HCT116 (cell line): ENCODE measurements at regions not wholly inside any gene's neighbourhood (a gene's known extent, or its start where the extent isn't known, plus 50 kb on each side); places are given as distances from the start of the nearest gene placed in this dataset.
"Not testable (repeated sequence)": the region's sequence is repeated elsewhere in the genome, so short reads cannot be mapped to it uniquely, and the experiment has no call there.

Experiments used
- ATAC-seq: fragments of 200-7000 bp; cut with Tn5 transposase; 2 replicates; pipeline ENCODE4 v1.9.1; 2020; ENCODE audit warnings: mild to moderate bottlenecking, moderate library complexity
- BruUV-seq: library from RNA; stranded (reverse); fragments of 400-500 nt; replicated peaks from 2 replicates; lab custom pipeline; 2021; lab: Mats Ljungman, UMichigan
- CTCF ChIA-PET: fragments of 300-600 bp; sonication (Branson Sonifier 250); formaldehyde crosslinking; loops from one replicate; lab custom pipeline; 2021; ENCODE audit warnings: antibody characterized with exemption; lab: Charles Lee
- POLR2A ChIA-PET: fragments of 300-600, 350-600 bp; sonication (Branson Sonifier 250); formaldehyde crosslinking; loops from one replicate; lab custom pipeline; 2021; ENCODE audit warnings: antibody characterized with exemption; lab: Charles Lee
- RAD21 ChIA-PET, 2 experiments: fragments of 300-600 bp; sonication (Branson Sonifier 250); formaldehyde crosslinking; loops; one replicate each; lab custom pipeline; 2023; ENCODE audit warnings: low total read pairs in 2 of 2; ENCODE audit not compliant: uncharacterized antibody in 2 of 2, unreplicated experiment in 2 of 2, low non-redundant PET in 1 of 2; lab: Charles Lee
- DNase-seq: peaks from one replicate; pipeline ENCODE4 v3.0.0-alpha.2; 2010; ENCODE audit warnings: low read depth, low spot score
- H2AFZ ChIP-seq: fragments of 200-600 bp; shearing (Covaris generic), sonication (generic); 2 replicates; pipeline ENCODE4 v1.6.1; 2017; ENCODE audit warnings: low read depth, mixed run types, mixed read lengths, antibody characterized with exemption, low read length; ENCODE audit not compliant: poor library complexity, severe bottlenecking
- H3K27ac ChIP-seq: 2 replicates; pipeline ENCODE4 v1.5.1; 2012; ENCODE audit warnings: low read depth, low read length
- H3K27me3 ChIP-seq: fragments of 200-600 bp; sonication (generic); 2 replicates; pipeline ENCODE4 v1.6.1; 2016; ENCODE audit warnings: mixed run types, low read length, mixed read lengths; ENCODE audit not compliant: insufficient read depth
- H3K36me3 ChIP-seq, 2 experiments: fragments of 200-500 bp in 1 of 2; fragments of 200-600 bp in 1 of 2; sonication (Bioruptor generic) in 1 of 2; sonication (generic) in 1 of 2; 2 replicates each; pipeline versions ENCODE4 v1.5.1 to v1.6.1; 2014 to 2016; ENCODE audit warnings: low read length in 2 of 2, inconsistent platforms in 1 of 2, mixed read lengths in 1 of 2, mixed run types in 1 of 2; ENCODE audit not compliant: insufficient read depth in 2 of 2, control insufficient read depth in 1 of 2
- H3K4me1 ChIP-seq, 2 experiments: fragments of 200-600 bp in 1 of 2; sonication (generic) in 1 of 2; 2 replicates each; pipeline versions ENCODE4 v1.5.1 to v1.6.1; 2012 to 2017; ENCODE audit warnings: low read length in 2 of 2, inconsistent platforms in 1 of 2, mild to moderate bottlenecking in 1 of 2, mixed read lengths in 1 of 2, mixed run types in 1 of 2, moderate library complexity in 1 of 2; ENCODE audit not compliant: insufficient read depth in 2 of 2, control insufficient read depth in 1 of 2
- H3K4me2 ChIP-seq: fragments of 200-600 bp; sonication (generic); 2 replicates; pipeline ENCODE4 v1.6.1; 2017; ENCODE audit warnings: mixed run types, low read length, mixed read lengths
- H3K4me3 ChIP-seq, 2 experiments: fragments of 200-600 bp in 1 of 2; sonication (generic) in 1 of 2; replicated peaks in 1 of 2; 2 replicates each; pipeline ENCODE4 v1.5.1; 2011 to 2016; ENCODE audit warnings: low read length in 2 of 2, control low read depth in 1 of 2, low read depth in 1 of 2, mild to moderate bottlenecking in 1 of 2, mixed read lengths in 1 of 2, mixed run types in 1 of 2
- H3K79me2 ChIP-seq: fragments of 200-600 bp; sonication (generic); 2 replicates; pipeline ENCODE4 v1.6.1; 2017; ENCODE audit warnings: mild to moderate bottlenecking, mixed run types, low read length, moderate library complexity, mixed read lengths; ENCODE audit not compliant: insufficient read depth
- H3K9ac ChIP-seq: fragments of 200-600 bp; sonication (generic); 2 replicates; pipeline ENCODE4 v1.6.1; 2016; ENCODE audit warnings: low read length, mixed read lengths
- H3K9me2 ChIP-seq: fragments of 200-600 bp; sonication (generic), shearing (Covaris generic); 2 replicates; pipeline ENCODE4 v1.6.1; 2017; ENCODE audit warnings: mixed run types, mild to moderate bottlenecking, moderate library complexity; ENCODE audit not compliant: insufficient read depth
- H3K9me3 ChIP-seq, 2 experiments: fragments of 200-500 bp in 1 of 2; fragments of 200-600 bp in 1 of 2; sonication (Bioruptor generic) in 1 of 2; sonication (generic) in 1 of 2; 2 replicates each; pipeline ENCODE4 v1.6.1; 2014 to 2017; ENCODE audit warnings: low read length in 2 of 2, mixed read lengths in 2 of 2, inconsistent platforms in 1 of 2, low read depth in 1 of 2, mild to moderate bottlenecking in 1 of 2, mixed run types in 1 of 2, moderate library complexity in 1 of 2; ENCODE audit not compliant: control insufficient read depth in 1 of 2, insufficient read depth in 1 of 2
- H4K20me1 ChIP-seq: fragments of 200-600 bp; sonication (generic), shearing (Covaris generic); 2 replicates; pipeline ENCODE4 v1.6.1; 2017; ENCODE audit warnings: mixed run types, mild to moderate bottlenecking, moderate library complexity; ENCODE audit not compliant: insufficient read depth
- CBX3 ChIP-seq: IDR thresholded peaks from 2 replicates; pipeline ENCODE4 v1.6.1; 2012; ENCODE audit warnings: low read depth
- CTCF ChIP-seq, 3 experiments: fragments of 200-600 bp in 1 of 3; sonication (generic) in 1 of 3; IDR thresholded peaks in 2 of 3; conservative IDR thresholded peaks in 1 of 3; 2 replicates each; pipeline ENCODE4 v1.5.1; 2012 to 2017; ENCODE audit warnings: low read depth in 2 of 3, low read length in 2 of 3, antibody characterized with exemption in 1 of 3, borderline replicate concordance in 1 of 3, control low read depth in 1 of 3, mild to moderate bottlenecking in 1 of 3, mixed read lengths in 1 of 3, mixed run types in 1 of 3, moderate library complexity in 1 of 3; ENCODE audit not compliant: insufficient read depth in 1 of 3
- JUND ChIP-seq: IDR thresholded peaks from 2 replicates; pipeline ENCODE4 v1.6.1; 2012
- MAX ChIP-seq: IDR thresholded peaks from 2 replicates; pipeline ENCODE4 v1.6.1; 2012
- POLR2A ChIP-seq: IDR thresholded peaks from 2 replicates; pipeline ENCODE4 v1.7.0; 2011; ENCODE audit warnings: borderline replicate concordance; ENCODE audit not compliant: insufficient read depth, insufficient read length; ENCODE audit errors: extremely low read depth
- POLR2AphosphoS5 ChIP-seq: IDR thresholded peaks from 2 replicates; pipeline ENCODE4 v1.6.1; 2011; ENCODE audit warnings: mild to moderate bottlenecking, low read depth, low read length, moderate library complexity
- RAD21 ChIP-seq: IDR thresholded peaks from 2 replicates; pipeline ENCODE4 v1.6.1; 2012; ENCODE audit warnings: low read depth, mild to moderate bottlenecking
- SIN3A ChIP-seq: IDR thresholded peaks from 2 replicates; pipeline ENCODE4 v1.6.1; 2012; ENCODE audit warnings: low read depth
- SRF ChIP-seq: IDR thresholded peaks from 2 replicates; pipeline ENCODE4 v1.6.1; 2012; ENCODE audit warnings: low read depth
- YY1 ChIP-seq: IDR thresholded peaks from 2 replicates; pipeline ENCODE4 v1.6.1; 2011; ENCODE audit warnings: low read length, low read depth, moderate library complexity, mild to moderate bottlenecking; ENCODE audit not compliant: insufficient replicate concordance; ENCODE audit errors: extremely low read depth
- ZBTB33 ChIP-seq: IDR thresholded peaks from 2 replicates; pipeline ENCODE4 v1.6.1; 2011; ENCODE audit warnings: mild to moderate bottlenecking, low read length, moderate library complexity; ENCODE audit not compliant: insufficient replicate concordance; ENCODE audit errors: extremely low read depth
- ZFX ChIP-seq: fragments of 450-650 bp; IDR thresholded peaks from 2 replicates; pipeline ENCODE4 v1.6.1; 2017
- ZNF274 ChIP-seq: fragments of 200-500 bp; sonication (Bioruptor generic); IDR thresholded peaks from 2 replicates; pipeline ENCODE4 v1.6.1; 2014; ENCODE audit warnings: mild to moderate bottlenecking, low read depth, low read length, inconsistent platforms
- intact Hi-C: fragments of 100-400 bp; cut with micrococcal nuclease; formaldehyde crosslinking; loops from 2 replicates; pipeline ENCODE4 v1.10.0; 2022

GRCh38 chr12:41652981-41653380, 464.9 kb downstream of the PDZRN4 start (continued):
- no peak for TF ChIP-seq CTCF (IDR thresholded peaks at IDR 0.05 in 2 of 3, conservative IDR thresholded peaks at IDR 0.05 in 1 of 3; ENCODE audit: borderline replicate concordance in 1 of 3, insufficient read depth in 1 of 3, low read depth in 2 of 3, low read length in 2 of 3)
- TF ChIP-seq ZBTB33: no peak
- TF ChIP-seq CBX3: no peak

GRCh38 chr12:41645624-41646023, 457.5 kb downstream of the PDZRN4 start:
- ATAC-seq (no peak), DNase-seq (no peak)
- Histone ChIP-seq H3K9me3 (no peaks in the 10 kb centered on the region), H3K36me3 (no peaks in the 10 kb centered on the region), H3K9me2 (no peaks in the 10 kb centered on the region), H3K4me1 (no peaks in the 10 kb centered on the region), H3K9ac (no peak overlapping the region), H3K27me3 (no peaks in the 10 kb centered on the region), H3K4me2 (no peak overlapping the region), H3K79me2 (no peaks in the 10 kb centered on the region), H3K4me3 (no peak overlapping the region), H2AFZ (no peak overlapping the region), H4K20me1 (no peaks in the 10 kb centered on the region), H3K27ac (no peak overlapping the region)
- no peak for TF ChIP-seq ZBTB33
- no peak for TF ChIP-seq YY1
- TF ChIP-seq POLR2AphosphoS5: no peak
- no peak for TF ChIP-seq MAX
- TF ChIP-seq POLR2A: no peak
- no peak for TF ChIP-seq JUND
- TF ChIP-seq ZFX: no peak
- TF ChIP-seq ZNF274: no peak
- no peak for TF ChIP-seq SIN3A
- no peak for TF ChIP-seq SRF
- TF ChIP-seq RAD21: no peak
- ChIA-PET RAD21 (interaction anchor here in 1 of 2 experiments (0.6 kb wide), 1 partner anchor 694 kb away, joined by 3 read pairs; no protein-coding TSS in a partner anchor), POLR2A (interaction anchor here (0.7 kb wide), 1 partner anchor 241 kb away, joined by 6 read pairs; no protein-coding TSS in a partner anchor), CTCF (no interaction called here)
- intact Hi-C loops: no loop called here
- BruUV-seq: no TSS peak

GRCh38 chr12:41642808-41643207, 454.7 kb downstream of the PDZRN4 start:
- ATAC-seq, POLR2A ChIA-PET, H3K9ac ChIP-seq, RAD21 ChIA-PET, H3K27me3 ChIP-seq, intact Hi-C loops, H4K20me1 ChIP-seq, H3K4me2 ChIP-seq, H2AFZ ChIP-seq, H3K4me3 ChIP-seq, H3K4me1 ChIP-seq, CTCF ChIA-PET, H3K27ac ChIP-seq, H3K9me3 ChIP-seq, H3K36me3 ChIP-seq, H3K79me2 ChIP-seq, BruUV-seq, DNase-seq, H3K9me2 ChIP-seq: not testable (repeated sequence)
